T-cell (primary cell): ENCODE measurements at regions not wholly inside any gene's neighbourhood (a gene's known extent, or its start where the extent isn't known, plus 50 kb on each side); places are given as distances from the start of the nearest gene placed in this dataset.

Source experiments
- ATAC-seq, 4 experiments: fragments of 200-7000 bp in 3 of 4; fragments of 150-1000 bp in 1 of 4; cut with Tn5 transposase; replicated peaks in 1 of 4; 1 replicate in 3 of 4; 2 replicates in 1 of 4; pipeline ENCODE4 v1.10.0; 2021; ENCODE audit warnings: moderate library complexity in 3 of 4, mild to moderate bottlenecking in 2 of 4, moderate number of reproducible peaks in 1 of 4
- CTCF ChIA-PET, 2 donors: fragments of 300-600 bp; sonication (Branson Sonifier 250); formaldehyde crosslinking; loops; one replicate each; lab custom pipeline; 2022; ENCODE audit warnings: antibody characterized with exemption in 2 of 2; lab: Charles Lee
- POLR2A ChIA-PET, 2 donors: fragments of 300-600 bp; sonication (Branson Sonifier 250); formaldehyde crosslinking; loops; one replicate each; lab custom pipeline; 2022; ENCODE audit warnings: antibody characterized with exemption in 2 of 2; lab: Charles Lee
- DNase-seq, 35 experiments: peaks; one replicate each; pipeline versions ENCODE4 v3.0.0 to v3.0.0-alpha.2; 2013 to 2023
- H3K27ac ChIP-seq: one replicate; pipeline ENCODE4 v1.5.1; 2013; ENCODE audit warnings: low read length
- H3K27me3 ChIP-seq, 2 experiments: replicated peaks in 1 of 2; 1 replicate in 1 of 2; 2 replicates in 1 of 2; pipeline versions ENCODE4 v1.6.1 to v1.7.0; 2013; ENCODE audit warnings: low read length in 1 of 2, mixed read lengths in 1 of 2; ENCODE audit not compliant: control insufficient read depth in 2 of 2, insufficient read depth in 2 of 2; ENCODE audit errors: extremely low read depth in 1 of 2
- H3K36me3 ChIP-seq, 2 donors: 1 replicate in 1 of 2; 2 replicates in 1 of 2; pipeline versions ENCODE4 v1.6.1 to v1.7.0; 2013; ENCODE audit warnings: low read length in 1 of 2; ENCODE audit not compliant: control insufficient read depth in 2 of 2, insufficient read depth in 1 of 2; ENCODE audit errors: extremely low read depth in 1 of 2
- H3K4me1 ChIP-seq, 2 experiments: 1 replicate in 1 of 2; 2 replicates in 1 of 2; pipeline versions ENCODE4 v1.6.1 to v1.7.0; 2013; ENCODE audit warnings: low read length in 2 of 2, mixed read lengths in 1 of 2; ENCODE audit not compliant: insufficient read depth in 2 of 2, control insufficient read depth in 1 of 2; ENCODE audit errors: extremely low read depth in 1 of 2
- H3K4me3 ChIP-seq, 2 donors: 1 replicate in 1 of 2; 2 replicates in 1 of 2; pipeline versions ENCODE4 v1.5.1 to v1.7.0; 2013; ENCODE audit warnings: mild to moderate bottlenecking in 2 of 2, low read length in 1 of 2, moderate library complexity in 1 of 2; ENCODE audit not compliant: control insufficient read depth in 1 of 2; ENCODE audit errors: extremely low read depth in 1 of 2
- H3K9me3 ChIP-seq: 2 replicates; pipeline ENCODE4 v1.7.0; 2013
- H3K27ac Mint-ChIP-seq, 2 donors: one replicate each; pipeline ENCODE4 v1.8.0; 2020 to 2021; ENCODE audit warnings: mild to moderate bottlenecking in 2 of 2, mixed read lengths in 2 of 2
- H3K27me3 Mint-ChIP-seq, 2 donors: one replicate each; pipeline ENCODE4 v1.8.0; 2021 to 2022; ENCODE audit warnings: mixed read lengths in 2 of 2
- H3K36me3 Mint-ChIP-seq: one replicate; pipeline ENCODE4 v1.8.0; 2021; ENCODE audit warnings: mixed read lengths
- H3K4me1 Mint-ChIP-seq, 3 donors: one replicate each; pipeline ENCODE4 v1.8.0; 2020 to 2022; ENCODE audit warnings: mixed read lengths in 3 of 3, mild to moderate bottlenecking in 1 of 3
- H3K4me3 Mint-ChIP-seq, 3 donors: one replicate each; pipeline ENCODE4 v1.8.0; 2020 to 2022; ENCODE audit warnings: mild to moderate bottlenecking in 3 of 3, mixed read lengths in 3 of 3, moderate library complexity in 3 of 3
- H3K9me3 Mint-ChIP-seq, 3 donors: one replicate each; pipeline ENCODE4 v1.8.0; 2020 to 2022; ENCODE audit warnings: mixed read lengths in 3 of 3
- WGBS: methylation state at CpG from one replicate; pipeline ENCODE4 v1.1.5; 2013; ENCODE audit warnings: missing lambda C conversion rate; ENCODE audit not compliant: insufficient coverage; 5-methylcytosine and 5-hydroxymethylcytosine counted together

GRCh38 chr13:80141123-80141849 lies 199.6 kb downstream of the SPRY2 start:
- no peaks in the 10 kb centered on the region for H3K36me3 Mint-ChIP-seq
- no peak for ATAC-seq
- no peaks in the 10 kb centered on the region for H3K9me3 Mint-ChIP-seq
- H3K4me1 Mint-ChIP-seq = no peaks in the 10 kb centered on the region
- ChIA-PET POLR2A (interaction anchor here in 1 of 2 donors (0.5 kb wide), 1 partner anchor 208 kb away, joined by 3 read pairs; no protein-coding TSS in a partner anchor), CTCF (no interaction called here)
- no peak overlapping the region for H3K4me3 Mint-ChIP-seq
- H3K27me3 Mint-ChIP-seq = no peaks in the 10 kb centered on the region
- Histone ChIP-seq H3K4me3 (no peak overlapping the region), H3K9me3 (no peaks in the 10 kb centered on the region), H3K36me3 (no peaks in the 10 kb centered on the region), H3K27ac (no peak overlapping the region), H3K4me1 (no peaks in the 10 kb centered on the region), H3K27me3 (no peaks in the 10 kb centered on the region)
- no peak overlapping the region for H3K27ac Mint-ChIP-seq
- DNase-seq = no peak
- WGBS = no CpG with 5 or more reads among the region's 7 CpGs

DNA sequence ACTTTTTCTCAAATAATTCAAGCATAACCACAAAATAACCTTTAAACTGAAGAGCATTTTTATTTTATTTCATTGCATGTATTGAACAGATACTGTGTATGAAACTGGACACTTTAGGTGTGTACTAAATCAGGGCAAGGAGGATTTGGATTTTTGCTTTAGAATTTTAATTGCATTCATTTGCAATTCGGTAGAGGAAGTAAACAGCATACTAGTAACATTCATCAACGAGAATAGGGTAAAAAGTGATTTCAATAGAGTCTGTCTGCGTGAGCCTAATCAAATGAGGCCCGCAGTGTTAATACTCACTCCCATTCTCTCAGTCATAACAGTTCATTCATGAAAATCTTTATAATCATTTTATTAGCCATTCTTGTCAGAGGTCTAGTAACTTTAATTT lies 200.2 kb downstream of the SPRY2 start:
- H3K9me3 ChIP-seq = no peaks in the 10 kb centered on the region
- H3K4me1 ChIP-seq = no peaks in the 10 kb centered on the region
- H3K27me3 ChIP-seq = no peaks in the 10 kb centered on the region
- WGBS = no CpG with 5 or more reads among the region's 4 CpGs
- DNase-seq (no peak), ATAC-seq (no peak)
- Mint-ChIP-seq H3K9me3 (no peaks in the 10 kb centered on the region), H3K4me1 (no peaks in the 10 kb centered on the region), H3K27ac (no peak overlapping the region), H3K27me3 (no peaks in the 10 kb centered on the region), H3K36me3 (no peaks in the 10 kb centered on the region), H3K4me3 (no peak overlapping the region)
- H3K27ac ChIP-seq = no peak overlapping the region
- ChIA-PET POLR2A (no interaction called here), CTCF (no interaction called here)
- no peaks in the 10 kb centered on the region for H3K36me3 ChIP-seq
- no peak overlapping the region for H3K4me3 ChIP-seq

- H3K27ac Mint-ChIP-seq = no peak overlapping the region
- Histone ChIP-seq H3K4me3 (no peak overlapping the region), H3K4me1 (no peaks in the 10 kb centered on the region), H3K27ac (no peak overlapping the region), H3K9me3 (no peaks in the 10 kb centered on the region), H3K27me3 (no peaks in the 10 kb centered on the region), H3K36me3 (no peaks in the 10 kb centered on the region)
- CTCF ChIA-PET = no interaction called here
- POLR2A ChIA-PET = no interaction called here
- WGBS = no CpG with 5 or more reads among the region's 2 CpGs
- no peaks in the 10 kb centered on the region for H3K9me3 Mint-ChIP-seq
- no peaks in the 10 kb centered on the region for H3K4me1 Mint-ChIP-seq
- H3K27me3 Mint-ChIP-seq = no peaks in the 10 kb centered on the region
- DNase-seq (no peak), ATAC-seq (no peak)
- H3K36me3 Mint-ChIP-seq = no peaks in the 10 kb centered on the region
- no peak overlapping the region for H3K4me3 Mint-ChIP-seq
Observed at GRCh38 chr13:80139196-80139595, 201.7 kb downstream of the SPRY2 start.

GRCh38 chr13:80137994-80138393 lies 202.9 kb downstream of the SPRY2 start:
- no peaks in the 10 kb centered on the region for H3K9me3 ChIP-seq
- Mint-ChIP-seq H3K27ac (no peak overlapping the region), H3K27me3 (no peaks in the 10 kb centered on the region), H3K4me1 (no peaks in the 10 kb centered on the region), H3K4me3 (no peak overlapping the region), H3K9me3 (no peaks in the 10 kb centered on the region), H3K36me3 (no peaks in the 10 kb centered on the region)
- WGBS = no CpG with 5 or more reads among the region's 3 CpGs
- POLR2A ChIA-PET = no interaction called here
- no peaks in the 10 kb centered on the region for H3K36me3 ChIP-seq
- no peaks in the 10 kb centered on the region for H3K27me3 ChIP-seq
- ATAC-seq = no peak
- no peaks in the 10 kb centered on the region for H3K4me1 ChIP-seq
- H3K27ac ChIP-seq = no peak overlapping the region
- CTCF ChIA-PET = no interaction called here
- H3K4me3 ChIP-seq = no peak overlapping the region
- DNase-seq = no peak

DNA sequence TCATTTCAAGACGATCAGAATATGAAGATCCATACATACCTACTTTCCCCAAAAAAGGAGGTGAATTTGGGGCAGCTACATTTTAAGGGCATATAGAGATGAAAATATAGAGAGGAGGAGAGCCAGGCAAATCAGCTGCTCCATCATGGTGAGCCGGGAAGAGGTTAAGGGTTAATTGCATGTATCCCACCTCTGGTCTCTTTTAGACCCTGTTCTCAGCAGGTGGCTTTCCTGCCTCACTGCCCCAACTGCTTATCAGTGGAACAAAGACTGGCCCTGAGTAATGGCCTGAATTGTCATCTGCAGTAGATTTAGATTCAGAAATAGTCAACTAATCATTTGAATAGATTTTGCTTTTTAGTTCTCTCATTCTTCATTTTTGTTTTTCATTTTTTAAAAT lies 206.6 kb downstream of the SPRY2 start:
- 100% methylated on average over 1 of the region's 2 CpGs for WGBS
- ChIA-PET CTCF (no interaction called here), POLR2A (no interaction called here)
- Histone ChIP-seq H3K9me3 (no peaks in the 10 kb centered on the region), H3K27me3 (no peaks in the 10 kb centered on the region), H3K4me3 (no peak overlapping the region), H3K4me1 (no peaks in the 10 kb centered on the region), H3K36me3 (no peaks in the 10 kb centered on the region), H3K27ac (no peak overlapping the region)
- Mint-ChIP-seq H3K9me3 (no peaks in the 10 kb centered on the region), H3K27me3 (no peaks in the 10 kb centered on the region), H3K4me3 (no peak overlapping the region), H3K36me3 (no peaks in the 10 kb centered on the region), H3K27ac (no peak overlapping the region), H3K4me1 (no peaks in the 10 kb centered on the region)
- DNase-seq (no peak), ATAC-seq (no peak)

- Histone ChIP-seq H3K4me3 (no peak overlapping the region), H3K27me3 (no peaks in the 10 kb centered on the region), H3K9me3 (no peaks in the 10 kb centered on the region), H3K4me1 (no peaks in the 10 kb centered on the region), H3K27ac (no peak overlapping the region), H3K36me3 (no peaks in the 10 kb centered on the region)
- no peaks in the 10 kb centered on the region for H3K9me3 Mint-ChIP-seq
- POLR2A ChIA-PET = no interaction called here
- H3K4me1 Mint-ChIP-seq = no peaks in the 10 kb centered on the region
- ATAC-seq = no peak
- no peak overlapping the region for H3K27ac Mint-ChIP-seq
- H3K4me3 Mint-ChIP-seq = no peak overlapping the region
- CTCF ChIA-PET = no interaction called here
- DNase-seq = no peak
- 76% methylated on average over 3 of the region's 6 CpGs for WGBS
- H3K27me3 Mint-ChIP-seq = no peaks in the 10 kb centered on the region
- no peaks in the 10 kb centered on the region for H3K36me3 Mint-ChIP-seq
Observed at GRCh38 chr13:80133631-80134261, 207.2 kb downstream of the SPRY2 start.
